Motor neuron (in vitro differentiated cells): ENCODE measurements at regions not wholly inside any gene's neighbourhood (a gene's known extent, or its start where the extent isn't known, plus 50 kb on each side); places are given as distances from the start of the nearest gene placed in this dataset.
A peak's percentile ranks its signal among the peaks of the same experiment; 100 is the strongest.

Experiments
- ATAC-seq, 8 experiments: fragments of 200-7000 bp; cut with Tn5 transposase; replicated peaks in 6 of 8; 2 replicates each; pipeline ENCODE4 v1.8.0; 2021; ENCODE audit warnings: mild to moderate bottlenecking in 8 of 8, moderate library complexity in 8 of 8
- H3K27ac ChIP-seq, 2 donors: fragments of 250-450 bp; sonication (Bioruptor Pico); 2 replicates each; pipeline ENCODE4 v1.9.0; 2021; ENCODE audit warnings: antibody characterized with exemption in 2 of 2, mild to moderate bottlenecking in 2 of 2, moderate library complexity in 1 of 2
- H3K4me1 ChIP-seq, 2 donors: fragments of 250-450 bp; sonication (Bioruptor Pico); replicated peaks in 1 of 2; 2 replicates each; pipeline ENCODE4 v1.6.1; 2021; ENCODE audit warnings: antibody characterized with exemption in 2 of 2, mild to moderate bottlenecking in 2 of 2, moderate library complexity in 1 of 2
- H3K4me3 ChIP-seq, 5 donors: fragments of 250-450 bp; sonication (Bioruptor Pico); 2 replicates each; pipeline ENCODE4 v1.9.0; 2021; ENCODE audit warnings: antibody characterized with exemption in 5 of 5, mild to moderate bottlenecking in 5 of 5, moderate library complexity in 4 of 5
- WGBS, 10 experiments: fragments of 450-650 bp; shearing (Covaris generic); methylation state at CpG; one replicate each; pipeline ENCODE4 v1.0.0; 2022; 5-methylcytosine and 5-hydroxymethylcytosine counted together
- in situ Hi-C, 9 experiments: fragments of 400-800 bp; cut with MboI; loops; one replicate each; pipeline ENCODE4 v1.15.0; 2021; ENCODE audit warnings: low sequenced_read_pairs in 9 of 9, low pct_unique_long_range_greater_than_20kb in 2 of 9; ENCODE audit not compliant: unreplicated experiment in 9 of 9

DNA sequence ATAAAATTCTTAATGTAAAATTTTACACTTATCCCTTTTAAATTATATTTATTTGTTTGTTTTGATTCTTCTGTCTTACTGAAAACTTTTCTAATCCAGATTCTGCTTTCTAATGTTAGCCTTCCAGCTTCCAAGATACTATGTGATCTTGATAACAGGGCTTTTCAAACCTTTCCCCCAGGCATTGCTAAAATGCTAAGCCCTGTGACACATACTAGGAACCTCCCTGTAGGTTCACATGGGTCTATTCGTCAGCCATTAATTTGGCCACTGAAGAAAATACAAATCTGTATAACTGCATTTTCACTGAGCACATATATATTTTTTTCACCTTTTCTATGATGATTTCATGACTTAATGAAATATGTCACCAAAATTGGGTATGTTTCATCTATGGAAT lies 92.8 kb upstream of the MAP4K3 start:
- Histone ChIP-seq H3K4me3 (no peak overlapping the region), H3K27ac (no peak overlapping the region), H3K4me1 (no peaks in the 10 kb centered on the region)
- 0 to 100% (median 87%) methylated on average over 1 of the region's 1 CpG; no CpG with 5 or more reads in 4 of the 10 experiments for WGBS, 10 experiments
- ATAC-seq: peak in 2 of 8 experiments; percentile 66 to 79
- in situ Hi-C loops: no loop called here

DNA sequence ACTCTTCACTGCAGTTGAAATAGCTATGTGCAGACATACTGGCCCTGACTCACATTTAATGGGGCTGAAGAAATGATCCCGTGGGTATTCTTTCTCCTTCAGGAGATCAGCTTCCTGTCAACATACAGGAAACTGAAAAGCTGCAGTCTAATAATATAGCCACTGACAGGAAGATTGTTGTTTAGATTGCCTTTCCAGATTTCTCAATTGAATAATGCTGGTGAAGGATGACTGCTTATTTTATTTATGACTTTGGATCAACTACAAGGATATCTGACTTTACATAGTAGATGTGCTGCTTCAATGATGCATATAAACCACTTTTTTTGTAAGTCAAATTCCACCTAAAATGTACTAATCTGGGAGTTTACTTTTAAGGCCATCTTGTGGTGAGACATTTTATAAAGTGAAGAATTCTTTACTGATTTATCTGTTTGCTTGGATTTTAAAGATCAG lies 93.4 kb upstream of the MAP4K3 start:
- no peaks in the 10 kb centered on the region for H3K4me1 ChIP-seq
- no peak overlapping the region for H3K27ac ChIP-seq
- H3K4me3 ChIP-seq: no peak overlapping the region
- WGBS, 10 experiments: 0 to 82% (median 20%) methylated on average over 1 of the region's 1 CpG; no CpG with 5 or more reads in 5 of the 10 experiments
- in situ Hi-C loops: no loop called here
- peak in 5 of 8 experiments; percentile 21 to 94 (median 75) for ATAC-seq

DNA sequence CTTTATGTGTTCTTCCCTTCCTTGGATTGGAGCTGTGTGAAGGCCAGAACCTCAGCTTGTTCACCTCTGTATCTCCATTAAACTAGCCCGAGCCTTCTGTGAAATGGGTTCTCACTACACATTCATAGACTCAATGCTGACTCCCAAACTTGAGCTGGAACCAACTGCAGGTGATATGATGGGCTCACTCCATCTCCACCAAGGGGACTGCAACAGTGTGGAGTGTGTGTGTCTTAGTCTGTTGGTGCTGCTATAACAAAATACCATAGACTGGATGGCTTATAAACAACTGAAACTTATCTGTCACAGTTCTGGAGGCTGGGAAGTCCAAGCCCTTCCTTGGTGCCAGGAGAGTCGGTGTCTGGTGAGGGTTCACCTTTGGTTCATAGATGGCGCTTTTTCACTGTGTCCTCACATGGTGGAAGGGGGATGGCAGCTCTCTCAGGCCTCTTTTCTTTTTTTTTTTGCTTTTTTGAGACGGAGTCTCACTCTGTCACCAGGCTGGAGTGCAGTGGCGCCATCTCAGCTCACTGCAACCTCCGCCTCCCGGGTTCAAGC lies 94.2 kb upstream of the MAP4K3 start:
- no peak for ATAC-seq
- 67 to 100% (median 80%) methylated on average over 1 to 4 of the region's 7 CpGs; no CpG with 5 or more reads in 3 of the 10 experiments for WGBS, 10 experiments
- Histone ChIP-seq H3K27ac (no peak overlapping the region), H3K4me1 (no peaks in the 10 kb centered on the region), H3K4me3 (no peak overlapping the region)
- in situ Hi-C loops: no loop called here

DNA sequence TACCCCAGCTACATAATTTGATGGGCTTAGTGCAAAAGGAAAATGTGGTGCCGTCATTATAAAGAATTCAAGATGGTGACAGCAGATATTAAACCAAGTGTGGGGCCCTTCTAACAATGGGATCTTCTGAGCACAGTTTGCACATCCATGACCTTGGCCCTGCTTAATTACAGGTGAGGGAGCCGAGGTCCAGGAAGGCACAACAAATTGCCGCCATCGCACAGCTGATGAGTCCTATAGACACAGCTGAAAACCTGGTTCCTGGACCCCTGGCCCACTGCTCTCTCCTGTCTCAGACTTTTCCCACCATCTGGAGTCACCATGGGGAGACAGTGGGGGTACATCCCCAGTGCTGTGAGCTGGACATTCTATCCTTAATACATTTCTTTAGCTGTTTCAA lies 95.8 kb upstream of the MAP4K3 start:
- in situ Hi-C loops: no loop called here
- 90 to 100% (median 100%) methylated on average over 1 to 4 of the region's 4 CpGs; no CpG with 5 or more reads in 3 of the 10 experiments for WGBS, 10 experiments

DNA sequence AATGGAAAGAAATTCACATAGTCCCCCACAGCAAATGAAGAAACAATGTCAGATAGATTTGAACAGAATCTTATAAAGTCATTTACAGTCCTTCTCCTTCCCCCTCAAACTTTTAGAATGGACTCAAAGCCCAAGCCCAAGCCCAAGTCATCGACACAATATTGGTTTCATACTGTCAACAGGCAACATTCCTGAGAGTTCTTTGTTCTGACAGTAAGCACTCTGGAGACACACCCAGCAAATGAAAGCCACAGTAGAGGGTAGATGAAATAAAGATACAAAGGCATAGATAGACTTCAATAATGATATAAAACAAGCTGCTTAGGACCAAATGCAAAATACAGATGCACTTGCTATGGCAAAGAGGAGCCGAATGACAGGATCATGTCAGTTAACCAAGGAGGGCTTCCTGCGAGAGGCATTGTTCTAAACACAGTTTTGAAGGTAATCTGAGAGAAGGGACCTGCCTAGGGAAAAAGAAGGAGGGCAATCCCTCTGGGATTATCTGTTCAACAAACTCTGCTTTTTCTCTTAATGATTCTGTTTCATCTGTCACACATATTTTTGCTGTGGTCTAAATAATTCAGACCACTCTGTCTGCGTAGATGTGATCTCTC lies 97.1 kb upstream of the MAP4K3 start:
- WGBS, 10 experiments: 73 to 100% (median 90%) methylated on average over 1 to 4 of the region's 4 CpGs
- Histone ChIP-seq H3K4me1 (no peaks in the 10 kb centered on the region), H3K27ac (no peak overlapping the region), H3K4me3 (no peak overlapping the region)
- ATAC-seq: peak in 3 of 8 experiments; percentile 5 to 27 (median 8)
- in situ Hi-C loops: no loop called here

More for the DNA sequence above, 95.8 kb upstream of the MAP4K3 start:
- no peak overlapping the region for H3K4me3 ChIP-seq
- H3K27ac ChIP-seq: no peak overlapping the region
- no peak for ATAC-seq
- H3K4me1 ChIP-seq: no peaks in the 10 kb centered on the region

DNA sequence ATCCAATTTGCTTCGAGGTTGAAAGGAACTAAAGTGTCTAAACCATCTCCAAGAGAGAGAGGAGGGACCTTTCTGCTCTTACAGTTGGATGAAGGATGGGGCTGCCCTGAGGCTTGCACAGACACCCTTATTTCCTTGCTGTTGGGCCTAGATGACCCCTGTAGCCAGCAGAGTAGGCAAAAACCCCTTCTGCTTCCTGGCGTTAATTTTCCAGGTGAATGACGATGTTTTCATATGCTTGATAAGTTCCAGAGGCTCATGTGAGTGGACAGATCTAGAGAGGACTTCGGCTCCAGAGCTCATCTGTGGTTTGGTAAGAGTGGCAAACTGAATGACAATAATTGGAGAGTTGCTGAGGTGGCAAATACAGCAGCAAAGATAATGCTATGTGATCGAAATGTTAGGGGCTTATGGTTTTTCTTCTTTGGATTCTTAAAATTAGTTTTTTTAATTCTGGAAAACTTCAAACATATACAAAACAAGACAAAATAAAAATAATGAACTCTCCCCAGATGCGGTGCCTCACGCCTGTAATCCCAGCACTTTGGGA lies 98.6 kb upstream of the MAP4K3 start:
- no peak overlapping the region for H3K27ac ChIP-seq
- in situ Hi-C loops: no loop called here
- ATAC-seq: no peak
- H3K4me3 ChIP-seq: no peak overlapping the region
- H3K4me1 ChIP-seq: no peaks in the 10 kb centered on the region
- WGBS, 10 experiments: 46 to 100% (median 81%) methylated on average over 2 to 7 of the region's 7 CpGs; no CpG with 5 or more reads in 2 of the 10 experiments

DNA sequence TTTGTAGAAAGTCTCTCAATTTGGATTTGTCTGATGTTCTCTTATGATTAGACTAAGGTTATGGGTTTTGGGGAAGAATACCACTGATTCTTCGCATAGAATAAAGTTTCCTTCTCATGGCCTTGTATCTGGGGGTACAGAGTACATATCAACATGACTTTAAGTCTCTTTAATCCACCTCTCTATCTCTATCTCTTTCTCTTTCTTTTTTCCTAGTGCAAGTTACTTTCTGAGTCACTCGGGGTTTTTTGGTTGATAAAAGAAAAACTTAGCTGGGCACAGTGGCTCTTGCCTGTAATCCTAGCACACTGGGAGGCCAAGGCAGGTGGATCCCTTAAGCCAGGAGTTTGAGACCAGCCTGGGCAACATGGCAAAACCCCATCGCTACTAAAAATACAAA lies 100.1 kb upstream of the MAP4K3 start:
- WGBS, 10 experiments: 83 to 100% (median 92%) methylated on average over 1 to 3 of the region's 3 CpGs; no CpG with 5 or more reads in 3 of the 10 experiments
- in situ Hi-C loops: no loop called here
- Histone ChIP-seq H3K4me1 (no peaks in the 10 kb centered on the region), H3K4me3 (no peak overlapping the region), H3K27ac (no peak overlapping the region)
- no peak for ATAC-seq

DNA sequence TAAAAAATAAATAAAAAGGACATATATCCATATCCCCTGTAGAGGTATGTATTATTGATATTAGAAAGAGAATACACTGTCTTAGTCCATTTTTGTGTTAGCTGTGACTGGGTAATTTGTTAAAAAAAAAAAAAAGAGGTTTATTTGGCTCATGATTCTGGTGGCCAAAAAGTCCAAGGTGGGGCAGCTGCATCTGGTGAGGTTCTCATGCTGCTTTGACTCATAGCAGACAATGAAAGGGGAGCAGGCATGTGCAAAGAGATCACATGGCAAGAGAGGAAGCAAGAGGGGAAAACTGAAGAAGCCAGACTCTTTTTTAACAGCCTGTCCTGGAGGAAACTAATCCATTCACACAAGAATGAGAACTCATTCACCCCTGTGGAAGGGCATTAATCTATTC lies 101.6 kb upstream of the MAP4K3 start:
- Histone ChIP-seq H3K27ac (no peak overlapping the region), H3K4me3 (no peak overlapping the region), H3K4me1 (no peaks in the 10 kb centered on the region)
- ATAC-seq: no peak
- in situ Hi-C loops: no loop called here

DNA sequence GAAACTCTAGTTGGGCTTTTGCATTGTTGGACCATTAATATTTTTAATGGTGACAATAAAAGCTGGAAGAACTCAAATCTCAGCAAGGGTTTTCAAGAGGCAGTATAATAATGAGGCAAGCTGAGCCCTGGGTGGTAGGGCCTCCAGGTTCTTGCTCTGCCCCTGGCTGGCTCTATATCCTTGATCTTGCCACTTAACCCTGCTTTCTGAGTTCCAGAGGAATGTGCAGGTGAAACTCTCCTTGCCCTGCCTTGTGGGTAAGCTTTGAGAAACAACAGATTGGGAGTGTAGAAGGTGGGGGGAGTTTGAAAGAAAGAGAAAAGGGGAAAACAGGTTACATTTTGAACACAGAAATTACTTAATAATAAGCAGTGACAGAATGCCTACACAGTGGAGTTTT lies 103.3 kb upstream of the MAP4K3 start:
- ATAC-seq: no peak
- Histone ChIP-seq H3K4me3 (no peak overlapping the region), H3K4me1 (no peaks in the 10 kb centered on the region), H3K27ac (no peak overlapping the region)
- in situ Hi-C loops: no loop called here

DNA sequence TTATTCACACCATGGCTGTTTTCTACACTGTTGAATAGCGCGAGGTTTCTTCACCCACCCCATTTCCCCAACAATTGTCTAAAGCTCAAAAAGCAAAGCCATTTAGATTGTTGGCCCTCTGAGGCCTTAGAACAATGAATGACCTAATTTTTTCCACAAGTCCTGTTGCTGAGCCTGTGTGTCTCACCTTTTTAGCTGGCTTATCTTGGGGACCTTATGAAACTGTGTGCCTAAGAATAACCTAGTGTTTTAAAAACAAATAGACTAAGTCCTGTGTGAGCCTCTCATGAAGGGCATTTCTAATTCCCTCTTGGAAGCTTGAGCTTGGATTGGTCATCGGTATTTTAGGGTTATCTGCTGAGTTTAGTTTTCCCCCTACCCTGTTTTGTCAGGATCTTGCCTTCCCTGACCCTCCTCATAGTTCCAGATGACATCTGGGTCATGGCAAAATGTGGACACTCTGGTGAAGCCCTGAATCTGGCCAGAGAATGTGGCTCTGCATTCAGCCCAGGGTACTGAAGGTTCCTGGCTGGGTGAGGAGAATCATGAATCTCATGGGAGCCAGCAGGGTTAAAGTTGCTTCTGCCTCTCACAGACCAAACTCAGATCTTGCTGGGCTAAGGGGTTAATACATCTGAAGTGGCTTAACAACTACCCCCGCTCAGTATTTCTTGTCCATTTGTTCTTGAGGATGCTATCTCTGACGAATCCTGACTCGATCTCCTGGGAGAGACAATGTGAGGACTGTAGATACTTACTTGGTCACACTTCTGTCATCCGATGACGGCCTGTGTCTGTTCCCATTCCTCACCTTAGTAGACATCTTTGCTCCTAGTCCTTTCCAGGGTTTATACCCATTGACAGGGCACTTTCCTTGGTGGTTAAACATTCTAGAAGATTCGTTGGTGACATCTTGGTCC lies 104.2 kb upstream of the MAP4K3 start:
- Histone ChIP-seq H3K4me1 (no peaks in the 10 kb centered on the region), H3K4me3 (no peak overlapping the region), H3K27ac (no peak overlapping the region)
- in situ Hi-C loops: no loop called here
- no peak for ATAC-seq
- WGBS, 10 experiments: 50 to 100% (median 91%) methylated on average over 1 to 8 of the region's 9 CpGs; no CpG with 5 or more reads in 1 of the 10 experiments

DNA sequence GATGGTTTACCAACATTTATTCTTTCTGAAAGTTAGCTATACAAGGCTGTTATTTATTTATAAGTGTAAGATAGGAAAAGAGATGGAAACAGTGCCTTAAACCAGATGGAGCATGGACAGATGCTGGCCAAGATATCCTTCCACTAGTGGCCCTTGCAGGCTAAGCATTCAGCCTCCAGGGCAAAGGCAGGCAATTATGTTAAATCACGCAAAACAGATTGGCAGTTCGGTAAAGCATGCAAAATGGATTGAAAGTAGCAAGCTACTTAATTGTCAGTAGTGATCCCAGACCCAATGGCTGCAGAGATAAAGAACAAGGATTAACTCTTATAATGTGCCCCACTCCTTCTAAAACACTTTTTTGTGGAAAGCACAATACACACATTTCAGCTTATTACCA lies 105.4 kb upstream of the MAP4K3 start:
- peak in 2 of 8 experiments; percentile 25 to 57 for ATAC-seq
- in situ Hi-C loops: no loop called here
- Histone ChIP-seq H3K4me3 (no peak overlapping the region), H3K4me1 (no peaks in the 10 kb centered on the region), H3K27ac (no peak overlapping the region)
- 6 to 100% (median 94%) methylated on average over 1 to 2 of the region's 2 CpGs; no CpG with 5 or more reads in 3 of the 10 experiments for WGBS, 10 experiments

DNA sequence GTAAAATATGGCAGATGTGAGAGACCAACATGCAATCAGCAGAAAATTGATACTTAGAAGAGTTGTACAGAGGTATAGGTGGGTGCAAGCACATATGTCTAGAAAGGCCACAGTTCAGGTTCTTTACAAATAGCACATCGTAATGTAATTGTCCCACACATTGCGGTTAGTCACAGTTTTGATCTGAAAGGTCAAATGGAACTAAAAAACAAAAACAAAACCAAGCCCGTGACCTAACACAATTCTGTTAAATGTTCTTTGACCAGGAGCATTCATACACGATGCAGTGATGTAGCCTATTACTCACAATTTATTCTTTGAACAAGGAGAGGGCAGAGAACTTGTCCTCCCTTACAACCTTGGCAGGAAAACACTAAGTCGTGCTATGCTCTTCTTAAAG lies 108.9 kb upstream of the MAP4K3 start:
- in situ Hi-C loops: no loop called here
- 77 to 100% (median 91%) methylated on average over 1 to 5 of the region's 5 CpGs; no CpG with 5 or more reads in 3 of the 10 experiments for WGBS, 10 experiments
- no peak overlapping the region for H3K4me3 ChIP-seq
- ATAC-seq: no peak
- no peaks in the 10 kb centered on the region for H3K4me1 ChIP-seq
- H3K27ac ChIP-seq: no peak overlapping the region

DNA sequence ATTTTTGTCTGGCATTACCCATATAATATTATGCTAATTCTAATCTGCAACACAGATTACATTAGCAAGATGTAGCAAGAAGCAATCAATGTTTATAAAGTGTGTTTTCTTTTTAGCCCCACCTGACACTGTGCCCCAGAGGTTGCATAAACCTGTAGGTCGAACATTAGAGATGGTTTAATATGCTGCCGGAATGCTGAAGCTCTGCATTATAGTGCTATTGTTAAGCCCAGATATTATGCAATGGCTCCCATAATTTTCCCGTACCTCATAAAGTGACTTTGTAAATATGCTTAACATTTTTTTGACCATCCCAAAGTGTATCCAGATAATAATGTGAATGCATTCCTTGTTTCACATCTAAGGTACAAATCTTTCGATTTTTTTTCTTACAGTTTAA lies 109.3 kb upstream of the MAP4K3 start:
- in situ Hi-C loops: no loop called here
- ATAC-seq: peak in 1 of 8 experiments; percentile 6
- H3K4me3 ChIP-seq: no peak overlapping the region
- no peak overlapping the region for H3K27ac ChIP-seq
- no peaks in the 10 kb centered on the region for H3K4me1 ChIP-seq
- 18 to 97% (median 88%) methylated on average over 1 to 4 of the region's 4 CpGs; no CpG with 5 or more reads in 1 of the 10 experiments for WGBS, 10 experiments
